ENCODE measurements at regions not wholly inside any gene's neighbourhood (a gene's known extent, or its start where the extent isn't known, plus 50 kb on each side); places are given as distances from the start of the nearest gene placed in this dataset.
"Not testable (repeated sequence)": the region's sequence is repeated elsewhere in the genome, so short reads cannot be mapped to it uniquely, and the experiment has no call there.

GRCh38 chr11:109704432-109704831, 282.4 kb downstream of the C11orf87 start:
- TF ChIP-seq CTCF (IDR thresholded peaks at IDR 0.05; ENCODE audit: low read depth, low read length, missing control alignments): no peak
- in situ Hi-C loops (cut with HindIII; ENCODE audit: low sequenced_read_pairs): no loop called here
- H3K4me3 ChIP-seq (ENCODE audit: low read depth, low read length): no peak overlapping the region
- no peak for DNase-seq (ENCODE audit: low read depth)

- in situ Hi-C loops (cut with HindIII; ENCODE audit: low sequenced_read_pairs): no loop called here
- no peak for TF ChIP-seq CTCF (IDR thresholded peaks at IDR 0.05; ENCODE audit: low read depth, low read length, missing control alignments)
- no peak overlapping the region for H3K4me3 ChIP-seq (ENCODE audit: low read depth, low read length)
- no peak for DNase-seq (ENCODE audit: low read depth)
Measured at GRCh38 chr11:109706945-109707344, 285.0 kb downstream of the C11orf87 start.

GRCh38 chr11:109707411-109707810, 285.4 kb downstream of the C11orf87 start:
- no peak for TF ChIP-seq CTCF (IDR thresholded peaks at IDR 0.05; ENCODE audit: low read depth, low read length, missing control alignments)
- no peak for DNase-seq (ENCODE audit: low read depth)
- H3K4me3 ChIP-seq (ENCODE audit: low read depth, low read length): no peak overlapping the region
- in situ Hi-C loops (cut with HindIII; ENCODE audit: low sequenced_read_pairs): no loop called here

- no peak overlapping the region for H3K4me3 ChIP-seq (ENCODE audit: low read depth, low read length)
- DNase-seq (ENCODE audit: low read depth): no peak
- TF ChIP-seq CTCF (IDR thresholded peaks at IDR 0.05; ENCODE audit: low read depth, low read length, missing control alignments): no peak
- in situ Hi-C loops (cut with HindIII; ENCODE audit: low sequenced_read_pairs): no loop called here
Measured at GRCh38 chr11:109708184-109708583, 286.2 kb downstream of the C11orf87 start.

- DNase-seq (ENCODE audit: low read depth); H3K4me3 ChIP-seq (ENCODE audit: low read depth, low read length); in situ Hi-C loops (cut with HindIII; ENCODE audit: low sequenced_read_pairs): not testable (repeated sequence)
Measured at GRCh38 chr11:109714444-109714843, 292.5 kb downstream of the C11orf87 start.

- in situ Hi-C loops (cut with HindIII; ENCODE audit: low sequenced_read_pairs); DNase-seq (ENCODE audit: low read depth); H3K4me3 ChIP-seq (ENCODE audit: low read depth, low read length): not testable (repeated sequence)
Measured at GRCh38 chr11:109715424-109715823, 293.4 kb downstream of the C11orf87 start.

- in situ Hi-C loops (cut with HindIII; ENCODE audit: low sequenced_read_pairs): no loop called here
- H3K4me3 ChIP-seq (ENCODE audit: low read depth, low read length): no peak overlapping the region
- DNase-seq (ENCODE audit: low read depth): no peak
- no peak for TF ChIP-seq CTCF (IDR thresholded peaks at IDR 0.05; ENCODE audit: low read depth, low read length, missing control alignments)
Measured at GRCh38 chr11:109726061-109726460, 304.1 kb downstream of the C11orf87 start.

- TF ChIP-seq CTCF (IDR thresholded peaks at IDR 0.05; ENCODE audit: low read depth, low read length, missing control alignments): no peak
- no peak for DNase-seq (ENCODE audit: low read depth)
- H3K4me3 ChIP-seq (ENCODE audit: low read depth, low read length): no peak overlapping the region
- in situ Hi-C loops (cut with HindIII; ENCODE audit: low sequenced_read_pairs): no loop called here
Measured at GRCh38 chr11:109728056-109728455, 306.1 kb downstream of the C11orf87 start.

Data from astrocyte of the cerebellum (primary cell).